ENCODE measurements at regions not wholly inside any gene's neighbourhood (a gene's known extent, or its start where the extent isn't known, plus 50 kb on each side); places are given as distances from the start of the nearest gene placed in this dataset.
"Not testable (repeated sequence)": the region's sequence is repeated elsewhere in the genome, so short reads cannot be mapped to it uniquely, and the experiment has no call there.

GRCh38 chr7:27032839-27033238 lies 63.0 kb downstream of the HOXA1 start:
- Mint-ChIP-seq H3K4me3 (no peak overlapping the region), H3K36me3 (ENCODE audit: low read depth) (no peaks in the 10 kb centered on the region), H3K27ac (no peak overlapping the region), H3K9me3 (no peaks in the 10 kb centered on the region), H3K4me1 (peaks cover 23% of the 10 kb centered on the region), H3K27me3 (no peaks in the 10 kb centered on the region)
- no peak for ATAC-seq
- no peak for DNase-seq

GRCh38 chr7:27031289-27032172 lies 64.3 kb downstream of the HOXA1 start:
- Mint-ChIP-seq H3K4me3 (no peak overlapping the region), H3K36me3 (ENCODE audit: low read depth) (no peaks in the 10 kb centered on the region), H3K27me3 (no peaks in the 10 kb centered on the region), H3K27ac (peak overlapping the region; percentile 79), H3K9me3 (no peaks in the 10 kb centered on the region), H3K4me1 (peaks cover 23% of the 10 kb centered on the region)
- DNase-seq (no peak), ATAC-seq (peak; percentile 40)

GRCh38 chr7:27030393-27031050 lies 65.3 kb downstream of the HOXA1 start:
- Mint-ChIP-seq H3K27ac (peak overlapping the region; percentile 54), H3K4me1 (peaks cover 23% of the 10 kb centered on the region), H3K9me3 (no peaks in the 10 kb centered on the region), H3K27me3 (no peaks in the 10 kb centered on the region), H3K4me3 (no peak overlapping the region), H3K36me3 (ENCODE audit: low read depth) (no peaks in the 10 kb centered on the region)
- DNase-seq = no peak
- no peak for ATAC-seq

- Mint-ChIP-seq H3K27ac (no peak overlapping the region), H3K36me3 (ENCODE audit: low read depth) (no peaks in the 10 kb centered on the region), H3K9me3 (no peaks in the 10 kb centered on the region), H3K27me3 (peaks cover 2% of the 10 kb centered on the region), H3K4me3 (no peak overlapping the region), H3K4me1 (no peaks in the 10 kb centered on the region)
- DNase-seq (no peak), ATAC-seq (no peak)
These were observed 70.5 kb downstream of the HOXA1 start for GRCh38 chr7:27025270-27025669.

GRCh38 chr7:27010068-27010467 lies 85.7 kb downstream of the HOXA1 start:
- Mint-ChIP-seq H3K27me3 (peaks cover 15% of the 10 kb centered on the region), H3K36me3 (ENCODE audit: low read depth) (no peaks in the 10 kb centered on the region), H3K4me3 (no peak overlapping the region), H3K27ac (no peak overlapping the region), H3K9me3 (peaks cover 29% of the 10 kb centered on the region), H3K4me1 (no peaks in the 10 kb centered on the region)
- ATAC-seq (no peak), DNase-seq (no peak)

GRCh38 chr7:27000496-27000895 lies 95.3 kb downstream of the HOXA1 start:
- Mint-ChIP-seq H3K9me3 (peaks cover 4% of the 10 kb centered on the region), H3K4me3 (no peak overlapping the region)
- DNase-seq = no peak

GRCh38 chr7:26998284-26998683 lies 97.5 kb downstream of the HOXA1 start:
- DNase-seq; ATAC-seq; H3K27ac Mint-ChIP-seq; H3K27me3 Mint-ChIP-seq; H3K36me3 Mint-ChIP-seq (ENCODE audit: low read depth); H3K9me3 Mint-ChIP-seq; H3K4me1 Mint-ChIP-seq; H3K4me3 Mint-ChIP-seq: not testable (repeated sequence)

More at GRCh38 chr7:27000496-27000895, 95.3 kb downstream of the HOXA1 start:
- H3K4me1 Mint-ChIP-seq = no peaks in the 10 kb centered on the region
- no peak for ATAC-seq
- no peaks in the 10 kb centered on the region for H3K27me3 Mint-ChIP-seq
- H3K27ac Mint-ChIP-seq = no peak overlapping the region
- no peaks in the 10 kb centered on the region for H3K36me3 Mint-ChIP-seq (ENCODE audit: low read depth)

GRCh38 chr7:26995666-26996065 lies 100.1 kb downstream of the HOXA1 start:
- H3K27me3 Mint-ChIP-seq = peaks cover 2% of the 10 kb centered on the region
- no peaks in the 10 kb centered on the region for H3K36me3 Mint-ChIP-seq (ENCODE audit: low read depth)
- H3K27ac Mint-ChIP-seq = no peak overlapping the region
- H3K4me1 Mint-ChIP-seq = no peaks in the 10 kb centered on the region
- H3K4me3 Mint-ChIP-seq = no peak overlapping the region
- no peaks in the 10 kb centered on the region for H3K9me3 Mint-ChIP-seq
- DNase-seq (no peak), ATAC-seq (no peak)

GRCh38 chr7:26993816-26994810 lies 101.7 kb downstream of the HOXA1 start:
- H3K27me3 Mint-ChIP-seq = peaks cover 2% of the 10 kb centered on the region
- ATAC-seq = no peak
- H3K9me3 Mint-ChIP-seq = no peaks in the 10 kb centered on the region
- no peaks in the 10 kb centered on the region for H3K36me3 Mint-ChIP-seq (ENCODE audit: low read depth)
- H3K4me1 Mint-ChIP-seq = no peaks in the 10 kb centered on the region
- H3K27ac Mint-ChIP-seq = no peak overlapping the region
- DNase-seq = no peak
- H3K4me3 Mint-ChIP-seq = no peak overlapping the region

- no peak overlapping the region for H3K4me3 Mint-ChIP-seq
- DNase-seq (no peak), ATAC-seq (no peak)
- H3K9me3 Mint-ChIP-seq = no peaks in the 10 kb centered on the region
- H3K27me3 Mint-ChIP-seq = peaks cover 2% of the 10 kb centered on the region
- H3K36me3 Mint-ChIP-seq (ENCODE audit: low read depth) = no peaks in the 10 kb centered on the region
- H3K27ac Mint-ChIP-seq = no peak overlapping the region
- H3K4me1 Mint-ChIP-seq = peaks cover under 1% of the 10 kb centered on the region
These were observed 103.1 kb downstream of the HOXA1 start for GRCh38 chr7:26992670-26993069.

GRCh38 chr7:26991796-26992195 lies 104.0 kb downstream of the HOXA1 start:
- DNase-seq = no peak
- no peak overlapping the region for H3K27ac Mint-ChIP-seq

GRCh38 chr7:26989897-26990670 lies 105.7 kb downstream of the HOXA1 start:
- no peaks in the 10 kb centered on the region for H3K9me3 Mint-ChIP-seq
- H3K27ac Mint-ChIP-seq = no peak overlapping the region
- H3K4me3 Mint-ChIP-seq = no peak overlapping the region
- no peak for ATAC-seq
- DNase-seq = no peak
- peaks cover 2% of the 10 kb centered on the region for H3K27me3 Mint-ChIP-seq
- no peaks in the 10 kb centered on the region for H3K36me3 Mint-ChIP-seq (ENCODE audit: low read depth)
- peaks cover 2% of the 10 kb centered on the region for H3K4me1 Mint-ChIP-seq

More at GRCh38 chr7:26991796-26992195, 104.0 kb downstream of the HOXA1 start:
- H3K27me3 Mint-ChIP-seq = peaks cover 2% of the 10 kb centered on the region
- no peaks in the 10 kb centered on the region for H3K9me3 Mint-ChIP-seq
- no peak overlapping the region for H3K4me3 Mint-ChIP-seq
- H3K4me1 Mint-ChIP-seq = peaks cover 2% of the 10 kb centered on the region
- H3K36me3 Mint-ChIP-seq (ENCODE audit: low read depth) = no peaks in the 10 kb centered on the region
- ATAC-seq = no peak

GRCh38 chr7:26988836-26989374 lies 106.9 kb downstream of the HOXA1 start:
- peaks cover 2% of the 10 kb centered on the region for H3K4me1 Mint-ChIP-seq
- H3K36me3 Mint-ChIP-seq (ENCODE audit: low read depth) = no peaks in the 10 kb centered on the region
- ATAC-seq = no peak

More at GRCh38 chr7:26988836-26989374, 106.9 kb downstream of the HOXA1 start:
- Mint-ChIP-seq H3K4me3 (no peak overlapping the region), H3K9me3 (no peaks in the 10 kb centered on the region), H3K27ac (no peak overlapping the region), H3K27me3 (peaks cover 2% of the 10 kb centered on the region)
- no peak for DNase-seq
